ENCODE measurements at regions not wholly inside any gene's neighbourhood (a gene's known extent, or its start where the extent isn't known, plus 50 kb on each side); places are given as distances from the start of the nearest gene placed in this dataset.

- H3K79me2 ChIP-seq: no peaks in the 10 kb centered on the region
- no peaks in the 10 kb centered on the region for H3K4me1 ChIP-seq
- H3K9ac ChIP-seq: no peak overlapping the region
- no peak for TF ChIP-seq CTCF (IDR thresholded peaks at IDR 0.05)
- H2AFZ ChIP-seq: no peak overlapping the region
- no peak overlapping the region for H3K4me2 ChIP-seq (ENCODE audit: low read length)
- no peak overlapping the region for H3K4me3 ChIP-seq (ENCODE audit: low read depth, low read length)
- H3K27ac ChIP-seq: no peak overlapping the region
- H3K9me3 ChIP-seq (ENCODE audit: control insufficient read depth, low read length): no peaks in the 10 kb centered on the region
- H3K36me3 ChIP-seq (ENCODE audit: control insufficient read depth, insufficient read depth, low read length): no peaks in the 10 kb centered on the region
- no peaks in the 10 kb centered on the region for H3K27me3 ChIP-seq (ENCODE audit: control insufficient read depth, insufficient read depth, low read length)
Measured at GRCh38 chr11:113529606-113530005, 54.4 kb upstream of the DRD2 start.

- no peaks in the 10 kb centered on the region for H3K4me1 ChIP-seq
- no peaks in the 10 kb centered on the region for H3K27me3 ChIP-seq (ENCODE audit: control insufficient read depth, insufficient read depth, low read length)
- no peaks in the 10 kb centered on the region for H3K9me3 ChIP-seq (ENCODE audit: control insufficient read depth, low read length)
- no peak for TF ChIP-seq CTCF (IDR thresholded peaks at IDR 0.05)
- H3K36me3 ChIP-seq (ENCODE audit: control insufficient read depth, insufficient read depth, low read length): no peaks in the 10 kb centered on the region
- no peak overlapping the region for H3K27ac ChIP-seq
- no peak overlapping the region for H2AFZ ChIP-seq
- no peaks in the 10 kb centered on the region for H3K79me2 ChIP-seq
- H3K4me2 ChIP-seq (ENCODE audit: low read length): no peak overlapping the region
- H3K9ac ChIP-seq: no peak overlapping the region
- H3K4me3 ChIP-seq (ENCODE audit: low read depth, low read length): no peak overlapping the region
Measured at GRCh38 chr11:113528982-113529381, 53.8 kb upstream of the DRD2 start.

- Histone ChIP-seq H2AFZ (no peak overlapping the region), H3K9ac (no peak overlapping the region), H3K36me3 (ENCODE audit: control insufficient read depth, insufficient read depth, low read length) (no peaks in the 10 kb centered on the region), H3K27me3 (ENCODE audit: control insufficient read depth, insufficient read depth, low read length) (no peaks in the 10 kb centered on the region), H3K4me3 (ENCODE audit: low read depth, low read length) (no peak overlapping the region), H3K79me2 (no peaks in the 10 kb centered on the region), H3K9me3 (ENCODE audit: control insufficient read depth, low read length) (no peaks in the 10 kb centered on the region), H3K27ac (no peak overlapping the region), H3K4me1 (no peaks in the 10 kb centered on the region), H3K4me2 (ENCODE audit: low read length) (no peak overlapping the region)
- no peak for TF ChIP-seq CTCF (IDR thresholded peaks at IDR 0.05)
Measured at GRCh38 chr11:113526521-113526920, 51.3 kb upstream of the DRD2 start.
